D721Med (cell line): ENCODE measurements at regions not wholly inside any gene's neighbourhood (a gene's known extent, or its start where the extent isn't known, plus 50 kb on each side); places are given as distances from the start of the nearest gene placed in this dataset.

ENCODE experiments used
- DNase-seq: peaks from one replicate; pipeline ENCODE4 v3.0.0; 2011; ENCODE audit warnings: low spot score; ENCODE audit not compliant: insufficient read length
- FAIRE-seq: peaks from 2 replicates; lab custom pipeline; 2011; peaks lifted over from hg19 to GRCh38; lab: Jason Lieb, UNC
- TF ChIP-seq, protein P1 (sequence below): IDR thresholded peaks from 2 replicates; pipeline ENCODE4 v1.5.1; 2012; ENCODE audit warnings: mild to moderate bottlenecking, control low read depth; ENCODE audit not compliant: insufficient read depth; ENCODE audit errors: missing control alignments

DNA sequence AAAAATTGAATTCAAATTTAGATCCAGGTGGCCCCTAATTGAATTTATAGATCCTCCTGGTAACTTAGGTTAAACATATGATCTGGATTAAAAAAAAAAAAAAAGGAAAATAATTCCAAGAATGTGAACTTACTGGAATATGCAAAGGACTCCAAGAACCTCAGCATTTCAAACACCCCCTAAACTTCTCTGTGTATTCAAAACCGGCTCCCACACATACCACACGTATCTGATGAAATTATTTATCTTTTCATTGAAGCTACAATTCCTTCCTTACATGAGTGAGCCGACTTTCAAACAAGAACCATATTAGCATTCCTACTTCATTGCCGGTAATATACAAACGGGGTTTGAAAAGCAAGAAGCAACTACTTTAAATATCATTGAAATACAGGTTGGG is 61.4 kb upstream of the FMN2 start:
- TF ChIP-seq, protein P1, sequence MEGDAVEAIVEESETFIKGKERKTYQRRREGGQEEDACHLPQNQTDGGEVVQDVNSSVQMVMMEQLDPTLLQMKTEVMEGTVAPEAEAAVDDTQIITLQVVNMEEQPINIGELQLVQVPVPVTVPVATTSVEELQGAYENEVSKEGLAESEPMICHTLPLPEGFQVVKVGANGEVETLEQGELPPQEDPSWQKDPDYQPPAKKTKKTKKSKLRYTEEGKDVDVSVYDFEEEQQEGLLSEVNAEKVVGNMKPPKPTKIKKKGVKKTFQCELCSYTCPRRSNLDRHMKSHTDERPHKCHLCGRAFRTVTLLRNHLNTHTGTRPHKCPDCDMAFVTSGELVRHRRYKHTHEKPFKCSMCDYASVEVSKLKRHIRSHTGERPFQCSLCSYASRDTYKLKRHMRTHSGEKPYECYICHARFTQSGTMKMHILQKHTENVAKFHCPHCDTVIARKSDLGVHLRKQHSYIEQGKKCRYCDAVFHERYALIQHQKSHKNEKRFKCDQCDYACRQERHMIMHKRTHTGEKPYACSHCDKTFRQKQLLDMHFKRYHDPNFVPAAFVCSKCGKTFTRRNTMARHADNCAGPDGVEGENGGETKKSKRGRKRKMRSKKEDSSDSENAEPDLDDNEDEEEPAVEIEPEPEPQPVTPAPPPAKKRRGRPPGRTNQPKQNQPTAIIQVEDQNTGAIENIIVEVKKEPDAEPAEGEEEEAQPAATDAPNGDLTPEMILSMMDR = no peak
- FAIRE-seq = no peak

DNA sequence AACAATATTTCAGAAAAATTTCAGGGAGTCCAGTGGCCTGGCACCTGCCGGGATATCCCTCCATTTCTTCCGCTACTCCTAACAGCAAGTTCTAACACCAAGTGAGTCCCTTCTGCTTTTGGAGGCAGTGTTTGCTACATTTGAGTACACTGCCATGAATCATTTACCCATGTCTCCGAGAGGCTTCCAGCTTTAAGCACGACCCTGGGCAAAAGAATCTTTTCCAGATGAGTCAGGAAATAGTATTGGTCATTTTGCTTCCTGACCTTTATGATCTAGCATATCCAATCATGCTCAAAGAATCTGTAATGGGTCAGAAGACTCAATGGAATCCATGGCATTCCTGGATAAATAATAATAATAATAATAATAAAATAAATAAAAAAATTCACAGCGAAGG is 60.7 kb upstream of the FMN2 start:
- TF ChIP-seq, protein P1 = no peak
- no peak for DNase-seq
- no peak for FAIRE-seq

More for the DNA sequence above, 61.4 kb upstream of the FMN2 start:
- no peak for DNase-seq

DNA sequence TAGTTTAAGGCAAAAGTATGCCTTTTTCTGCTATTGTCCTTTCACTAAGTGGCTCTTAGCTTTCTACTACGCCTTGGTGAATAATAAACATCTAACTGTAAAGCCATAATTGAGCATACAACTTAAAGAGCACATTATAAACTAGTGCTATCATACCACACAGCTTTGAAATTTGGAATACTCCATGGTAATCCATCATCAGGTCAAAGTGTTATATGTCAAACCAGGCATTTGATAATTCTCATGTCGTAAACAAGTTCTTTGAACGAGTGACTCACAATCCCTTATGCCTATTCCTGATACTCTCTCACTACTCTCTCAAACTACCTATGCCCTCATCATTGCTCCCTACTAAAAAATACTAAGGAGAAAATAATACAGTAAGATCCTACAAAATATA is 60.3 kb upstream of the FMN2 start:
- DNase-seq (no peak), FAIRE-seq (peak; percentile 77)
- TF ChIP-seq, protein P1 = no peak

DNA sequence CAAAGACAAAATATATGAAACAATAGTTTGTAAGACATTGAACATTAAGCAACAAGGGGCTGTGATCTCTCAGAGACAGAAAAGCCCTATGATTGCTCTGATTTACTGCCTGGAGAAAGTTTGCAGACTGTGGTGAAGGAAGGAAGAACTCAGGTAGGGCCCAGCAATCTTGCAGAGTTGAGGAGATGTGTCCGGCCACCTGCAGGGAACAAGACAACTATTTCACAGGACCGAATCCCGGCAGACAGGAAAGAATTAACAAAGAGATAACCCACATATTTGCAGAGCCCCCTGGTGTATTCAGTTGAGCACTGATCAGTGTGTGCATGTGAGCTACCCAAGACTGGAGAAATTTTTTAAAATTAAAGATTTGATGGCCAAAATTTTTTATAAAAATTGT is 58.3 kb upstream of the FMN2 start:
- no peak for FAIRE-seq
- TF ChIP-seq, protein P1 = no peak
- no peak for DNase-seq

DNA sequence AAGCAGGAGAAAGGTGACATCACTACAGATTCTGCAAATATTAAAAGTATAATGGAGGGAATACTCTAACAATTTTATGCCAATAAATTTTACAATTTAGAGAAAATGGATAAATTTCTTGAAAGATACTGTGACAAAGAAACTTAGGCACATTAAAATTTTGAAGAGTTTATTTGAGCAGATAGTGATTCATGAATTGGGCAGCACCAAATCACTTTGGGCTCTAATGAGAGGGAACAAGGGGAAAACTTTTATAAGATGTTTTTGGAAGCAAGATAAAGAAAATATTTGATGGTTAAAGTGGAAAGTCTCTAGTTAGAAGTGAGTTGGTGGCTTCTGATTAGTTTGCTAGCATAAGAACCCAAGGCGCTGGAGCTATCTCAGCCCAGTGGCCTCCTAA is 55.2 kb upstream of the FMN2 start:
- TF ChIP-seq, protein P1 = no peak
- FAIRE-seq = peak; percentile 58
- DNase-seq = no peak
